Ishikawa (cell line): ENCODE measurements at regions not wholly inside any gene's neighbourhood (a gene's known extent, or its start where the extent isn't known, plus 50 kb on each side); places are given as distances from the start of the nearest gene placed in this dataset.

Experiments used
- CEBPB ChIP-seq: IDR thresholded peaks from 2 replicates; pipeline ENCODE4 v1.6.1; 2012
- CREB1 ChIP-seq: IDR thresholded peaks from 2 replicates; pipeline ENCODE4 v1.6.1; 2012; ENCODE audit warnings: low read depth
- EGR1 ChIP-seq: IDR thresholded peaks from 2 replicates; pipeline ENCODE4 v1.6.1; 2012
- EP300 ChIP-seq: IDR thresholded peaks from 2 replicates; pipeline ENCODE4 v1.6.1; 2012; ENCODE audit warnings: borderline replicate concordance
- FOXM1 ChIP-seq: IDR thresholded peaks from 2 replicates; pipeline ENCODE4 v1.6.1; 2012; ENCODE audit warnings: low read depth, borderline replicate concordance
- NFIC ChIP-seq: IDR thresholded peaks from 2 replicates; pipeline ENCODE4 v1.6.1; 2012
- RAD21 ChIP-seq: IDR thresholded peaks from 2 replicates; pipeline ENCODE4 v1.6.1; 2012; ENCODE audit warnings: low read depth
- TAF1 ChIP-seq: IDR thresholded peaks from 2 replicates; pipeline ENCODE4 v1.6.1; 2012; ENCODE audit warnings: low read depth, mild to moderate bottlenecking
- TCF12 ChIP-seq: IDR thresholded peaks from 2 replicates; pipeline ENCODE4 v1.6.1; 2012; ENCODE audit warnings: low read depth
- TEAD4 ChIP-seq: IDR thresholded peaks from 2 replicates; pipeline ENCODE4 v1.6.1; 2012
- YY1 ChIP-seq: IDR thresholded peaks from 2 replicates; pipeline ENCODE4 v1.6.1; 2012; ENCODE audit warnings: low read depth
- ZBTB7A ChIP-seq: IDR thresholded peaks from 2 replicates; pipeline ENCODE4 v1.6.1; 2012; ENCODE audit warnings: low read depth
- TF ChIP-seq, protein P1 (sequence below): IDR thresholded peaks from 2 replicates; pipeline ENCODE4 v1.6.1; 2012
- TF ChIP-seq, protein P2 (sequence below): IDR thresholded peaks from 2 replicates; pipeline ENCODE4 v1.6.1; 2012
- TF ChIP-seq, protein P3 (sequence below): IDR thresholded peaks from 2 replicates; pipeline ENCODE4 v1.6.1; 2012; ENCODE audit warnings: low read depth, mild to moderate bottlenecking

DNA sequence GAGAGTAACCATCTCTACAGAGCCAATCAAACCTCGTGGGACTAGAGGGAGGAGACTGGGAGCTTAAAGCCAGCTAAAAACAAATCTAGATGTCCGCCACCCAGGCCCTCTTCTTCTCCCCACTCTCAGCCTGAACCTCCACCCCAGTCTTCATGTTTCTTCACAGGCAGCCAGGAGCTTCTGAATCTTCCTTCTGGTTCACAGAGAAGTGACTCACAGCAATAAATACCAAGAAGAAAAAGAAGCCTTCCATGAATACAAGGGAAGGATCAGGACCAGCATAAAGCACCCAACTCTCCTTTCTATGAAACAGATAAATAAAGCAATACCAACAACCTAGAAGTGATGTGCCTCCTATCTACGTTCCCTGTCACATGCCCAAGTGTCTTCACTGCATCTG, 103.3 kb upstream of the SLIT3 start:
- no peak for TF ChIP-seq ZBTB7A
- TF ChIP-seq TCF12, result no peak
- TF ChIP-seq, protein P1, sequence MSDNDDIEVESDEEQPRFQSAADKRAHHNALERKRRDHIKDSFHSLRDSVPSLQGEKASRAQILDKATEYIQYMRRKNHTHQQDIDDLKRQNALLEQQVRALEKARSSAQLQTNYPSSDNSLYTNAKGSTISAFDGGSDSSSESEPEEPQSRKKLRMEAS, result no peak
- no peak for TF ChIP-seq CEBPB
- TF ChIP-seq CREB1, result no peak
- no peak for TF ChIP-seq FOXM1
- TF ChIP-seq EP300, result no peak
- no peak for TF ChIP-seq TEAD4
- TF ChIP-seq YY1, result no peak
- TF ChIP-seq, protein P2, sequence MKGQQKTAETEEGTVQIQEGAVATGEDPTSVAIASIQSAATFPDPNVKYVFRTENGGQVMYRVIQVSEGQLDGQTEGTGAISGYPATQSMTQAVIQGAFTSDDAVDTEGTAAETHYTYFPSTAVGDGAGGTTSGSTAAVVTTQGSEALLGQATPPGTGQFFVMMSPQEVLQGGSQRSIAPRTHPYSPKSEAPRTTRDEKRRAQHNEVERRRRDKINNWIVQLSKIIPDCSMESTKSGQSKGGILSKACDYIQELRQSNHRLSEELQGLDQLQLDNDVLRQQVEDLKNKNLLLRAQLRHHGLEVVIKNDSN, result no peak
- TF ChIP-seq RAD21, result no peak
- TF ChIP-seq NFIC, result no peak
- TF ChIP-seq EGR1, result no peak
- TF ChIP-seq TAF1, result no peak

DNA sequence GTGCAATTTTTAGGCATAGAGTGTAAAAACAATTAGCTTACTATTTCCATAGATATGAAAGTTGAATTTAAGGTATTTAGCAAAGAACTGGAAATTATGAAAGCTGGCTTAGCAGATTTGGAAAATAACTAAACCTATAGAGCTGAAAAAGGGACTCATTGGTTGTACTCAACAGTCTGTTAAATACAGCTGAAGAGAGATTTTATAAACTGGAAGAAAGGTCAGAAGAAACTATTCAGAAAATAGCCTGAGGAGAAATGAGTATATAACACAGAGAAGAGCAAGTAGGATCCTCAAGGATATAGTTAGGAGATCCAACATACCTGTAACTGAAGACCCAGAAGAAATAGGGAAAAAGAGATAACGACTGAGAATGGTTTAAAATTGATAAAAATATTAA, 97.6 kb upstream of the SLIT3 start:
- TF ChIP-seq TAF1 (no peak), ZBTB7A (no peak), CREB1 (no peak), TCF12 (no peak), CEBPB (no peak), YY1 (no peak), FOXM1 (no peak), EP300 (no peak), RAD21 (no peak), TEAD4 (no peak), NFIC (no peak), EGR1 (no peak)
- TF ChIP-seq, protein P3, sequence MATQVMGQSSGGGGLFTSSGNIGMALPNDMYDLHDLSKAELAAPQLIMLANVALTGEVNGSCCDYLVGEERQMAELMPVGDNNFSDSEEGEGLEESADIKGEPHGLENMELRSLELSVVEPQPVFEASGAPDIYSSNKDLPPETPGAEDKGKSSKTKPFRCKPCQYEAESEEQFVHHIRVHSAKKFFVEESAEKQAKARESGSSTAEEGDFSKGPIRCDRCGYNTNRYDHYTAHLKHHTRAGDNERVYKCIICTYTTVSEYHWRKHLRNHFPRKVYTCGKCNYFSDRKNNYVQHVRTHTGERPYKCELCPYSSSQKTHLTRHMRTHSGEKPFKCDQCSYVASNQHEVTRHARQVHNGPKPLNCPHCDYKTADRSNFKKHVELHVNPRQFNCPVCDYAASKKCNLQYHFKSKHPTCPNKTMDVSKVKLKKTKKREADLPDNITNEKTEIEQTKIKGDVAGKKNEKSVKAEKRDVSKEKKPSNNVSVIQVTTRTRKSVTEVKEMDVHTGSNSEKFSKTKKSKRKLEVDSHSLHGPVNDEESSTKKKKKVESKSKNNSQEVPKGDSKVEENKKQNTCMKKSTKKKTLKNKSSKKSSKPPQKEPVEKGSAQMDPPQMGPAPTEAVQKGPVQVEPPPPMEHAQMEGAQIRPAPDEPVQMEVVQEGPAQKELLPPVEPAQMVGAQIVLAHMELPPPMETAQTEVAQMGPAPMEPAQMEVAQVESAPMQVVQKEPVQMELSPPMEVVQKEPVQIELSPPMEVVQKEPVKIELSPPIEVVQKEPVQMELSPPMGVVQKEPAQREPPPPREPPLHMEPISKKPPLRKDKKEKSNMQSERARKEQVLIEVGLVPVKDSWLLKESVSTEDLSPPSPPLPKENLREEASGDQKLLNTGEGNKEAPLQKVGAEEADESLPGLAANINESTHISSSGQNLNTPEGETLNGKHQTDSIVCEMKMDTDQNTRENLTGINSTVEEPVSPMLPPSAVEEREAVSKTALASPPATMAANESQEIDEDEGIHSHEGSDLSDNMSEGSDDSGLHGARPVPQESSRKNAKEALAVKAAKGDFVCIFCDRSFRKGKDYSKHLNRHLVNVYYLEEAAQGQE, result no peak
- TF ChIP-seq, protein P1, result no peak
- TF ChIP-seq, protein P2, result no peak

DNA sequence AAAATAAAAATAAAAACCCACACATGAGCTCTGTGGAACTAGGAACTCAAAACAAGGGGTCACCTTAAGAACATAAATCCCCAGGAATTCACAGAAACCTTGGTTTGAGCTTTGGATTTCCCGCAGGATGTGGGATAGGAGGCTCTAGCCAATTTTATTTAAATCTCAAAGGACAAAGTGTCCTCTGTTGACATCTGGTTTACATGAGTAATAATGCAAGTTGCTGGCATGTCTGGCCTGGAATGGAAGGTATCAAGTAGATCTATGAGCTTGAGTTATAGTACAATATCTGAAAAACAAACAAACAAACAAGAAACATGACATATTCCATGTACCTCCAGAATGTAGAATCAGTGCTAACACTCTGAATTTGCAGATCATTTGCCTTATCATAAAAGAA, 94.2 kb upstream of the SLIT3 start:
- TF ChIP-seq EP300 (no peak), RAD21 (no peak), NFIC (no peak), TAF1 (no peak), TCF12 (no peak), TEAD4 (no peak), FOXM1 (no peak), CEBPB (no peak), ZBTB7A (no peak), CREB1 (no peak)
- TF ChIP-seq, protein P3, result no peak
- TF ChIP-seq, protein P1, result no peak
- TF ChIP-seq, protein P2, result no peak

DNA sequence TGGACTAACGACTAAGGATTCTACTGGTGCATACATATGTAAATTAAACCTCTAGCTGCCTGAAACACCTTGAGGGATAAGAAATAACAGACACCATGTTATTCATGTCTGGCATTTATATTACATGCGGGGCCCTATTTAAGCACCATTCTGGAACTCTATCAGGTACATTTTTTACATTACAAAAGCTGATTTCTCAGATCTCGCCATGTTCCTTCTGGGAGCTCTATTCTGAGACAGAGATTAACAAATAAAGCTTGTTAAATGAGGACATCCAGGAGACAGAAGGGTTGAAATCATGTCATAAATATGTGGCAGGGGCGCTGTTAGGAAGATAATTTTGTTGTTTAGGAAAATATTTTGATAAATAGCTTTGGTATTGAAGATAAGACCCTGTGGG, 93.4 kb upstream of the SLIT3 start:
- TF ChIP-seq CREB1 (no peak), ZBTB7A (no peak), TEAD4 (no peak), TAF1 (no peak)
- TF ChIP-seq, protein P3, result no peak
